ENCODE measurements at regions not wholly inside any gene's neighbourhood (a gene's known extent, or its start where the extent isn't known, plus 50 kb on each side); places are given as distances from the start of the nearest gene placed in this dataset.

DNA sequence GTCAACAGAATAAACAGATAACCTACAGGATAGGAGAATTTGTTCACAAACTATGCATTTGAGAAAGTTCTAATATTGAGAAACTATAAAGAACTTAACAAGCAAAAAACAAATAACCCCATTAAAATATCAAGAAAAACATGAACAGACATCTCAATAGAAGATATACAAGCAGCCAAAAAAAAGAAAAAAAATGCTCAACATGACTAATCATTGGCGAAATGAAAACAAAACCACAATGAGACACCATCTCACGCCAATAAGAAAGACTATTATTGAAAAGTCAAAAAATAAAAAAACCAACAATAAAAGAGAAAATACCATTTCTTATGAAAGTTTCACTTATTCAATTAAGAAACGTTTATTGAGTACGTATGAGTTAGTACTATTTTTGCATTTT, 800.5 kb downstream of the CBLN2 start:
- FAIRE-seq (no peak), DNase-seq (ENCODE audit: low read depth) (no peak)
- TF ChIP-seq, protein P1, sequence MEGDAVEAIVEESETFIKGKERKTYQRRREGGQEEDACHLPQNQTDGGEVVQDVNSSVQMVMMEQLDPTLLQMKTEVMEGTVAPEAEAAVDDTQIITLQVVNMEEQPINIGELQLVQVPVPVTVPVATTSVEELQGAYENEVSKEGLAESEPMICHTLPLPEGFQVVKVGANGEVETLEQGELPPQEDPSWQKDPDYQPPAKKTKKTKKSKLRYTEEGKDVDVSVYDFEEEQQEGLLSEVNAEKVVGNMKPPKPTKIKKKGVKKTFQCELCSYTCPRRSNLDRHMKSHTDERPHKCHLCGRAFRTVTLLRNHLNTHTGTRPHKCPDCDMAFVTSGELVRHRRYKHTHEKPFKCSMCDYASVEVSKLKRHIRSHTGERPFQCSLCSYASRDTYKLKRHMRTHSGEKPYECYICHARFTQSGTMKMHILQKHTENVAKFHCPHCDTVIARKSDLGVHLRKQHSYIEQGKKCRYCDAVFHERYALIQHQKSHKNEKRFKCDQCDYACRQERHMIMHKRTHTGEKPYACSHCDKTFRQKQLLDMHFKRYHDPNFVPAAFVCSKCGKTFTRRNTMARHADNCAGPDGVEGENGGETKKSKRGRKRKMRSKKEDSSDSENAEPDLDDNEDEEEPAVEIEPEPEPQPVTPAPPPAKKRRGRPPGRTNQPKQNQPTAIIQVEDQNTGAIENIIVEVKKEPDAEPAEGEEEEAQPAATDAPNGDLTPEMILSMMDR (IDR thresholded peaks at IDR 0.05; ENCODE audit: insufficient read depth, low read length, severe bottlenecking): no peak
- H3K36me3 ChIP-seq (ENCODE audit: control insufficient read depth, insufficient read depth, low read length): no peaks in the 10 kb centered on the region
- no peaks in the 10 kb centered on the region for H3K27me3 ChIP-seq (ENCODE audit: control insufficient read depth, insufficient read depth, low read length)
- H3K4me3 ChIP-seq (ENCODE audit: low read depth, low read length): no peak overlapping the region

DNA sequence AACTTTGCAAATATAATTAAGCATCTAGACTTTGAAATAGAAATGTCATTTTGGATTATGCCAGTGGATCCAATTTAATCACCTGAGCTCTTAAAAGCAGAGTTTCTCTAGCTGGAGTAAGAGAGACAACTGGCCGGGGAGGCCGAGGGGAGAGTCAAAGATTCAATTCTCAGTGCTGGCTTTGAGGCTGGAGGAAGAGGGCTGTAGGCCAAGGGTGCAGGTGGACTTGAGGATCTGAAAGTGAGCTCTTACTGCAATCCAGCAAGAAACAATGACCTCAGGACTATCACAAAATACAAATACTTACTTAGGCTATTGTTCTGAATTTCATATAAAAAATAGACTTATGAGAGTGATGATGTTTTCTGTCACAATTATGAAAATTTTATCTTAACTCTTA, 814.5 kb downstream of the CBLN2 start:
- TF ChIP-seq, protein P1 (IDR thresholded peaks at IDR 0.05; ENCODE audit: insufficient read depth, low read length, severe bottlenecking): no peak
- DNase-seq (ENCODE audit: low read depth): no peak
- Histone ChIP-seq H3K27me3 (ENCODE audit: control insufficient read depth, insufficient read depth, low read length) (no peaks in the 10 kb centered on the region), H3K36me3 (ENCODE audit: control insufficient read depth, insufficient read depth, low read length) (no peaks in the 10 kb centered on the region), H3K4me3 (ENCODE audit: low read depth, low read length) (no peak overlapping the region)
- FAIRE-seq: no peak

- FAIRE-seq (no peak), DNase-seq (ENCODE audit: low read depth) (no peak)
- TF ChIP-seq, protein P1 (IDR thresholded peaks at IDR 0.05; ENCODE audit: insufficient read depth, low read length, severe bottlenecking): no peak
These were observed 816.2 kb downstream of the CBLN2 start for GRCh38 chr18:71727909-71728308.

GRCh38 chr18:71725256-71725655, 818.9 kb downstream of the CBLN2 start:
- no peak overlapping the region for H3K4me3 ChIP-seq (ENCODE audit: low read depth, low read length)
- H3K27me3 ChIP-seq (ENCODE audit: control insufficient read depth, insufficient read depth, low read length): no peaks in the 10 kb centered on the region
- FAIRE-seq (no peak), DNase-seq (ENCODE audit: low read depth) (no peak)
- H3K36me3 ChIP-seq (ENCODE audit: control insufficient read depth, insufficient read depth, low read length): no peaks in the 10 kb centered on the region
- TF ChIP-seq, protein P1 (IDR thresholded peaks at IDR 0.05; ENCODE audit: insufficient read depth, low read length, severe bottlenecking): no peak

More at GRCh38 chr18:71727909-71728308, 816.2 kb downstream of the CBLN2 start:
- no peak overlapping the region for H3K4me3 ChIP-seq (ENCODE audit: low read depth, low read length)
- H3K27me3 ChIP-seq (ENCODE audit: control insufficient read depth, insufficient read depth, low read length): no peaks in the 10 kb centered on the region
- H3K36me3 ChIP-seq (ENCODE audit: control insufficient read depth, insufficient read depth, low read length): no peaks in the 10 kb centered on the region

DNA sequence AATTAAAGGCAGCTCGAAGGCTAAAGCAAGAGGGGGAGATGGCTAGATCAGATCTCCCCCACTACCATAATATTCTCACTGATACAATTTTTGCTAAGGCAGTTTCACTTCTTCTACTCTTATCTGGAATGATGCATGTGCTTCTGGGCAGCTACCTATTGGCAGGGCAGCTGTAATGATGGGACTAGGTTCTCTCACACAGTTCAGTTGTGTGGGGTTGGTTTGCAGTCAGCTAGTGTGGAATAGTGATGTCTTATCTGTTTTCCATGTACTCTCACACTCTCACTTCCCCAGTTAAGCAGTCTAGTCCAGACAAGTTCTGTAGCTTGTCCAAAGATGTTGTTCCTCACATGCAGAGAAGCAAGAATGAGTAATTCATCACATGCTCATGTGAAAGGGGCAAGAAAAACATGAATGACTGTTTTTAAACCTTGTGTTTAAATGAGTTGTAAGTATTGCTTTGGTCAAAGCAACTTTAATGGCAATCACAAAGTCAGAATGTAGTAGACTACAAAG, 836.1 kb downstream of the CBLN2 start:
- no peak overlapping the region for H3K4me3 ChIP-seq (ENCODE audit: low read depth, low read length)
- DNase-seq (ENCODE audit: low read depth) (peak; percentile 56), FAIRE-seq (no peak)
- TF ChIP-seq, protein P1 (IDR thresholded peaks at IDR 0.05; ENCODE audit: insufficient read depth, low read length, severe bottlenecking): no peak
- H3K36me3 ChIP-seq (ENCODE audit: control insufficient read depth, insufficient read depth, low read length): no peaks in the 10 kb centered on the region
- H3K27me3 ChIP-seq (ENCODE audit: control insufficient read depth, insufficient read depth, low read length): no peaks in the 10 kb centered on the region

DNA sequence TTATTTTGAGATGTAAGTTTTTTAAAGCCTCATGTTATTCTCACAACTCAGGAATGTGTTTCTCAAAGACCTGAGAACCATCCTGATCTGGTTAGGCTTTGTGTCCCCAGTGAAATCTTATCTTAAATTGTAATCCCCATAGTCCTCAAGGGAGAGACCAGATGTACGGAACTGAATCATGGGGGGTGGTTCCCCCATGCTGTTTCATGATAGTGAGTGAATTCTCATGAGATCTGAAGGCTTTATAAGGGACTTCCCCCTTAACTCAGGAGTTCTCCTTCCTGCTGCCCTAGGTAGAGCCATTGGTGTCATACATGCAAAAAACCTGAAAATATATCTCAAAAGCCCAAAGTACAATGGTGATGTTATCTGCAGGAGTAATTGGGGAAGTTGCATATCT, 836.7 kb downstream of the CBLN2 start:
- no peaks in the 10 kb centered on the region for H3K27me3 ChIP-seq (ENCODE audit: control insufficient read depth, insufficient read depth, low read length)
- H3K36me3 ChIP-seq (ENCODE audit: control insufficient read depth, insufficient read depth, low read length): no peaks in the 10 kb centered on the region
- TF ChIP-seq, protein P1 (IDR thresholded peaks at IDR 0.05; ENCODE audit: insufficient read depth, low read length, severe bottlenecking): no peak
- no peak for FAIRE-seq
- no peak overlapping the region for H3K4me3 ChIP-seq (ENCODE audit: low read depth, low read length)
- DNase-seq (ENCODE audit: low read depth): peak; percentile 0
